GM12865 (cell line): ENCODE measurements at regions not wholly inside any gene's neighbourhood (a gene's known extent, or its start where the extent isn't known, plus 50 kb on each side); places are given as distances from the start of the nearest gene placed in this dataset.

ENCODE experiments used
- DNase-seq: peaks from one replicate; pipeline ENCODE4 v3.0.0; 2010; ENCODE audit warnings: low read depth
- H3K4me3 ChIP-seq: 2 replicates; pipeline ENCODE4 v1.5.1; 2011; ENCODE audit warnings: mild to moderate bottlenecking, low read depth, low read length, control low read depth
- TF ChIP-seq, protein P1 (sequence below): IDR thresholded peaks from 2 replicates; pipeline ENCODE4 v1.5.1; 2011; ENCODE audit warnings: low read length, control low read depth, low read depth, inconsistent platforms; ENCODE audit not compliant: insufficient read depth; ENCODE audit errors: missing control alignments

DNA sequence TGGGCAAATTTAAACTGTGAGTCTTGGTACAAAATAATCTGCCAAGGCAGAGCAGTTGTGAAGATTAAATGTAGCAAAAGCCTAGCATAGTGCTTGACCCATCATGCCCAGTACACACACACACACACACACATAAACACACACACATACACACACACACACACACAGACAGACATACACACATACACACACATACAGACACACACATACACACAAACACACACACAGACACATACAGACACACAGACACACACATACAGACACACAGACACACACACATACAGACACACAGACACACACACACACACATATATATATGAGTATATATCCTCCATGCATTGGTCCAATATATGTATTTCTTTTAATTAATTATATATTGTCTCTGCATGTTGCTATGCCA lies 328.8 kb upstream of the DNAJC19 start:
- TF ChIP-seq, protein P1, sequence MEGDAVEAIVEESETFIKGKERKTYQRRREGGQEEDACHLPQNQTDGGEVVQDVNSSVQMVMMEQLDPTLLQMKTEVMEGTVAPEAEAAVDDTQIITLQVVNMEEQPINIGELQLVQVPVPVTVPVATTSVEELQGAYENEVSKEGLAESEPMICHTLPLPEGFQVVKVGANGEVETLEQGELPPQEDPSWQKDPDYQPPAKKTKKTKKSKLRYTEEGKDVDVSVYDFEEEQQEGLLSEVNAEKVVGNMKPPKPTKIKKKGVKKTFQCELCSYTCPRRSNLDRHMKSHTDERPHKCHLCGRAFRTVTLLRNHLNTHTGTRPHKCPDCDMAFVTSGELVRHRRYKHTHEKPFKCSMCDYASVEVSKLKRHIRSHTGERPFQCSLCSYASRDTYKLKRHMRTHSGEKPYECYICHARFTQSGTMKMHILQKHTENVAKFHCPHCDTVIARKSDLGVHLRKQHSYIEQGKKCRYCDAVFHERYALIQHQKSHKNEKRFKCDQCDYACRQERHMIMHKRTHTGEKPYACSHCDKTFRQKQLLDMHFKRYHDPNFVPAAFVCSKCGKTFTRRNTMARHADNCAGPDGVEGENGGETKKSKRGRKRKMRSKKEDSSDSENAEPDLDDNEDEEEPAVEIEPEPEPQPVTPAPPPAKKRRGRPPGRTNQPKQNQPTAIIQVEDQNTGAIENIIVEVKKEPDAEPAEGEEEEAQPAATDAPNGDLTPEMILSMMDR = no peak

DNA sequence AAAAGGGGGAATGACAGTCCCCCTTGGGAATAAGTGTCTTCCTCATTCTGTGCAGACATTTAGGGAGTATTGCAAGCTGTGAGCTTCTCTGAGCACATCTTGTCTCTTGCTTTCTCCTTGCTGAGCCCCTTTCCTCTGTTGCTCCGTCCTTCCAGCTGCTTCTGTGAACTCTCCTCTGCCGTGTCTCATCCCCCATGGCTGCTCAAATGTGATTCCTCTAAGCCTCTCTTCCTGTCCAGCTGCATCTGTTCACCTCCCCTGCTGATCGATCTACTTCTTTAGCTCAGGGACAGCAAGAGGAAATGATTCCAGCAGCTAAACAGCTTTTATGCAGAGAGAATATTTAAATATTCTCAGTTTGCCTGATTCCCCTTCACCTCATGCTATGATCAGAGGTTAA lies 328.0 kb upstream of the DNAJC19 start:
- no peak overlapping the region for H3K4me3 ChIP-seq
- no peak for DNase-seq
- TF ChIP-seq, protein P1 = no peak

More for the DNA sequence above, 328.8 kb upstream of the DNAJC19 start:
- DNase-seq = no peak
- H3K4me3 ChIP-seq = no peak overlapping the region

DNA sequence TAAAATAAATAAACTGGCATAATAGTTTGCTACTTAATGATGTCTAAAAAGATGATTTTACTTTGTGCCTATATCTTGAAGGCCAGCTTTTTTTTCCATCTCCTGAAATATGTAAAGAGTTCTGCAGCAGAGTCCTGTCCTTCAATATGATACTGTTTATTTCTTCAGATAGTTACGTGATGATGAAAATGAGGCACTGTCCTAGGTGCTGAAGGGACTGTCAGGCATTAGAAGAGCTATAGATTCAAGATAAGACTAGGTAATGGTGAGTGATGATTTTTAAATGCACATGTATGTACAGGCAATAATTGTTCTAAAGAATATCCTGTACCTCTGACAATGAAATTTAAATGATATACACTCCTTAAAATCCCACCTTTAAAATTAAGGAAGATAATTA lies 326.9 kb upstream of the DNAJC19 start:
- H3K4me3 ChIP-seq = no peak overlapping the region
- TF ChIP-seq, protein P1 = no peak
- DNase-seq = no peak

DNA sequence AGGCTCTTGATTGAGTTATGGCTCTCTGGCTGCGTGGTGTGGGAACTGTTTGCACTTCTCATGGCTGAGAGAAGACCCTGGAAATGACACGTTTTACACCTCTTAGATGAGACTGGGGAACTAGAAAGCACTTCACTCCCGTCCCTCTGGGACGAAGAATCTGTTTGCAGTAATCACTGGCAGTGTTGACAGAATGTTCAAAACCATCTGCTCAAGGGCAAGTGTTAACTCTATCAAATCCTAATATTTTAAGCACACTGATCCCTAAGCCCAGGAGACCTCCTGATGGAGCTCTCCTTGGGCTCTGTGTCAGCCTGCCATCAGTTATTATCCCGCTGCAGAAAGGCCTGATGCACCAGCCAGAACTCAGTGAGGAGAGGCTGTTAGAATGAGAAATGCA lies 323.8 kb upstream of the DNAJC19 start:
- DNase-seq = no peak

DNA sequence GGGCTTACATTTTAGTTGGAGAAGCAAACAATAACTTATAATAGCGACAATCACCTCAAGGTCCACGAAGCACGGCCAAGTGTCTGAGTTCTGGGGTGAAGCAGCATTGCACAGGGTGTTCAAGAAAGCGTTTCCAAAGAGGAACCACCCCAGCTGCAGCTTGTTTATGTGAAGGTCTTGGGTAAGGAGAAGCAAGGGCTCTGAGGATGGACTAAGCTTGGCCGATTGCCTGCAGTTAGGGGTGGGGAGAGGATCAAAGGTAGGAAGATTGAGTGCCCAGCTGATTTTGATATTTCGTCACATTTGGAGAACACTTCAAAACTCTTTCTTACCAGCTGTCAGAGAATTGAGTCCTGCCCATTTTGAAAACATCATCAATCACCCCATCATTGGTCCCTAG lies 321.6 kb upstream of the DNAJC19 start:
- no peak for DNase-seq
- no peak overlapping the region for H3K4me3 ChIP-seq
- TF ChIP-seq, protein P1 = no peak

More for the DNA sequence above, 323.8 kb upstream of the DNAJC19 start:
- TF ChIP-seq, protein P1 = no peak
- H3K4me3 ChIP-seq = no peak overlapping the region

DNA sequence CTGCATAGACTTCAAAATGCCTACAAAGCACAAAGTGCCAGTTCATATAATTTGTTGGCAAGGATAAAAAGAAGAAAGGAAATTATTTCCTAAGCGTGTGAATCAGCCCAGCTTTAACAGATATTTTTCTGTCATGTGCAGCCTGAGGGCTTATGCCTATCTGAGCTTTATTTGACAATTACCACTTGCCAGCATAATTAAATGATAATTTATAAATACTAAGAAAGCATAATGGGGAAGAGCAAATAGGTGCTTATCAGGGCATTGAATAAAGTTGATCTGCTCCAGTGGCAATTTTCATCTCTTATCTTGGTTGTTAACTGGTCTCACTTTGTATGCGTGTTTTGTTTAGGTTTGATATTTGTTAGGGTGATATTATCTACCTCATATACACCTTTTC lies 313.4 kb upstream of the DNAJC19 start:
- no peak for DNase-seq
- TF ChIP-seq, protein P1 = no peak
- H3K4me3 ChIP-seq = no peak overlapping the region

DNA sequence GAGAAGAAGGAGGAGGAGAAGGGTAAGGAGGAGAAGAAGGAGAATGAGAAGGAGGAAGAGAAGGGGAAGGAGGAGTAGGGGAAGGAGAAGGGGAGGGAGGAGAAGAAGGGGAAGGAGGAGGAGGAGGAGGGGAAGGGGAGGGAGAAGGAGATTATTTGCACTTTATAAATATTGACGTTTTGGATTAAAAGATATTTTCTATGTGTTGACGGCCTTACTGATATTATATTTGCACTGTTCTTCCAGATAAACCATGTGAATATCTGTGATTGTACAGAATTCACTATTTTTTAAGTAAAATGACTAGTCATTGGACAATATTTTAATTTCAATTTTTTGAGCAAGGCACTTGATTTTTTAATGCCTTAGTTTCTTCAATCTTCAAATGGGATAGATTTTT lies 310.5 kb upstream of the DNAJC19 start:
- no peak overlapping the region for H3K4me3 ChIP-seq
- TF ChIP-seq, protein P1 = no peak
- DNase-seq = no peak
